EH (cell line): ENCODE measurements at regions not wholly inside any gene's neighbourhood (a gene's known extent, or its start where the extent isn't known, plus 50 kb on each side); places are given as distances from the start of the nearest gene placed in this dataset.

Source experiments
- DNase-seq: peaks from one replicate; pipeline ENCODE4 v3.0.0-alpha.2; 2015; ENCODE audit warnings: low read depth

GRCh38 chr6:113802779-113803178 is 54.4 kb upstream of the MARCKS start:
- DNase-seq, result no peak

- DNase-seq, result no peak
These were observed 51.9 kb upstream of the MARCKS start for GRCh38 chr6:113805173-113805790.

GRCh38 chr6:113805811-113806495 is 51.2 kb upstream of the MARCKS start:
- DNase-seq, result no peak
